ENCODE measurements at regions not wholly inside any gene's neighbourhood (a gene's known extent, or its start where the extent isn't known, plus 50 kb on each side); places are given as distances from the start of the nearest gene placed in this dataset.

GRCh38 chr20:37596890-37597536 is 69.3 kb upstream of the BLCAP start:
- no peak for TF ChIP-seq SIN3A (IDR thresholded peaks at IDR 0.05; ENCODE audit: borderline replicate concordance, insufficient read depth, low read depth, low read length)
- TF ChIP-seq POLR2AphosphoS5 (IDR thresholded peaks at IDR 0.05; ENCODE audit: low read depth, low read length): no peak
- TF ChIP-seq TCF7L2 (IDR thresholded peaks at IDR 0.05; ENCODE audit: low read depth, low read length): no peak
- no peak for TF ChIP-seq REST (IDR thresholded peaks at IDR 0.05; ENCODE audit: insufficient read depth in 1 of 2, low read depth in 2 of 2, low read length in 1 of 2)
- no peak for TF ChIP-seq CTCF (IDR thresholded peaks at IDR 0.05)
- peaks cover 5% of the 10 kb centered on the region for H3K27me3 ChIP-seq (ENCODE audit: control insufficient read depth, insufficient read depth, low read length)
- no peak for DNase-seq (ENCODE audit: low read depth, low spot score)
- POLR2A ChIA-PET: no interaction called here
- ATAC-seq: no peak
- in situ Hi-C loops (cut with HindIII; ENCODE audit: low pct_unique_long_range_greater_than_20kb, low sequenced_read_pairs): no loop called here
- BruUV-seq (replicated peaks): no TSS peak
- no peaks in the 10 kb centered on the region for H3K4me1 ChIP-seq (ENCODE audit: control insufficient read depth, insufficient read depth, low read length)
- CTCF ChIA-PET: interaction anchor here (0.5 kb wide), 1 partner anchor 12 kb away, joined by 3 read pairs; no protein-coding TSS in a partner anchor
- intact Hi-C loops (cut with micrococcal nuclease; ENCODE audit: unreplicated experiment): no loop called here
- H3K4me3 ChIP-seq (ENCODE audit: low read depth in 2 of 2, low read length in 2 of 2): no peak overlapping the region
- H3K27ac ChIP-seq (ENCODE audit: low read length): no peak overlapping the region
- H3K9me3 ChIP-seq (ENCODE audit: control insufficient read depth, insufficient read depth, low read depth, low read length): no peaks in the 10 kb centered on the region
- no peaks in the 10 kb centered on the region for H3K36me3 ChIP-seq (ENCODE audit: control insufficient read depth, insufficient read depth, low read length)

- ChIA-PET POLR2A (no interaction called here), CTCF (no interaction called here)
- Histone ChIP-seq H3K27me3 (ENCODE audit: control insufficient read depth, insufficient read depth, low read length) (peaks cover 7% of the 10 kb centered on the region), H3K27ac (ENCODE audit: low read length) (no peak overlapping the region), H3K36me3 (ENCODE audit: control insufficient read depth, insufficient read depth, low read length) (no peaks in the 10 kb centered on the region), H3K4me1 (ENCODE audit: control insufficient read depth, insufficient read depth, low read length) (no peaks in the 10 kb centered on the region), H3K4me3 (ENCODE audit: low read depth in 2 of 2, low read length in 2 of 2) (no peak overlapping the region), H3K9me3 (ENCODE audit: control insufficient read depth, insufficient read depth, low read depth, low read length) (no peaks in the 10 kb centered on the region)
- BruUV-seq (replicated peaks): no TSS peak
- no peak for TF ChIP-seq CTCF (IDR thresholded peaks at IDR 0.05)
- TF ChIP-seq SIN3A (IDR thresholded peaks at IDR 0.05; ENCODE audit: borderline replicate concordance, insufficient read depth, low read depth, low read length): no peak
- TF ChIP-seq TCF7L2 (IDR thresholded peaks at IDR 0.05; ENCODE audit: low read depth, low read length): no peak
- TF ChIP-seq POLR2AphosphoS5 (IDR thresholded peaks at IDR 0.05; ENCODE audit: low read depth, low read length): no peak
- TF ChIP-seq REST (IDR thresholded peaks at IDR 0.05; ENCODE audit: insufficient read depth in 1 of 2, low read depth in 2 of 2, low read length in 1 of 2): no peak
- DNase-seq (ENCODE audit: low read depth, low spot score) (no peak), ATAC-seq (no peak)
- intact Hi-C loops (cut with micrococcal nuclease; ENCODE audit: unreplicated experiment) (no loop called here), in situ Hi-C loops (cut with HindIII; ENCODE audit: low pct_unique_long_range_greater_than_20kb, low sequenced_read_pairs) (no loop called here)
These were observed 68.5 kb upstream of the BLCAP start for GRCh38 chr20:37596168-37596567.
